Peyer's patch (tissue), 4 donors: ENCODE measurements at regions not wholly inside any gene's neighbourhood (a gene's known extent, or its start where the extent isn't known, plus 50 kb on each side); places are given as distances from the start of the nearest gene placed in this dataset.

Experiments used
- DNase-seq, 3 donors: peaks; one replicate each; pipeline ENCODE4 v3.0.0-alpha.2; 2017 to 2019
- H3K27ac ChIP-seq, 4 donors: fragments of 200-600 bp; sonication (generic); one replicate each; pipeline ENCODE4 v1.5.1; 2016 to 2019
- H3K27me3 ChIP-seq, 2 donors: fragments of 200-600 bp; sonication (generic); one replicate each; pipeline ENCODE4 v1.5.1; 2019
- H3K36me3 ChIP-seq, 3 donors: fragments of 200-600 bp; sonication (generic); one replicate each; pipeline ENCODE4 v1.5.1; 2016 to 2019
- H3K4me1 ChIP-seq, 4 donors: fragments of 200-600 bp; sonication (generic); one replicate each; pipeline ENCODE4 v1.5.1; 2016 to 2019
- H3K4me3 ChIP-seq, 4 donors: fragments of 200-600 bp; sonication (generic); 1 replicate in 3 of 4; 2 replicates in 1 of 4; pipeline ENCODE4 v1.5.1; 2016 to 2019; ENCODE audit warnings: mild to moderate bottlenecking in 1 of 4
- H3K9me3 ChIP-seq, 4 donors: fragments of 200-600 bp; sonication (generic); one replicate each; pipeline ENCODE4 v1.5.1; 2016 to 2019; ENCODE audit warnings: mild to moderate bottlenecking in 1 of 4
- CTCF ChIP-seq, 6 experiments: fragments of 450-650 bp in 4 of 6; fragments of 200-600 bp in 2 of 6; sonication (generic) in 1 of 6; IDR thresholded peaks; one replicate each; pipeline ENCODE4 v1.5.1; 2017 to 2019; ENCODE audit warnings: antibody characterized with exemption in 6 of 6, mild to moderate bottlenecking in 3 of 6, moderate library complexity in 1 of 6
- POLR2A ChIP-seq, 2 donors: fragments of 450-650 bp; IDR thresholded peaks; one replicate each; pipeline ENCODE4 v1.5.1; 2017; ENCODE audit warnings: antibody characterized with exemption in 2 of 2, mild to moderate bottlenecking in 2 of 2, moderate library complexity in 2 of 2

- Histone ChIP-seq H3K27ac (no peak overlapping the region), H3K4me3 (no peak overlapping the region), H3K9me3 (no peaks in the 10 kb centered on the region), H3K4me1 (no peaks in the 10 kb centered on the region), H3K36me3 (no peaks in the 10 kb centered on the region), H3K27me3 (no peaks in the 10 kb centered on the region)
- TF ChIP-seq CTCF (IDR thresholded peaks at IDR 0.05) (no peak), POLR2A (IDR thresholded peaks at IDR 0.05) (no peak)
- no peak for DNase-seq
Observed at GRCh38 chrX:42077675-42078074, 154.3 kb upstream of the CASK start.

GRCh38 chrX:42075032-42075431, 151.7 kb upstream of the CASK start:
- no peaks in the 10 kb centered on the region for H3K9me3 ChIP-seq
- no peaks in the 10 kb centered on the region for H3K27me3 ChIP-seq
- H3K4me3 ChIP-seq = no peak overlapping the region
- no peak overlapping the region for H3K27ac ChIP-seq
- no peaks in the 10 kb centered on the region for H3K36me3 ChIP-seq
- no peak for DNase-seq
- no peaks in the 10 kb centered on the region for H3K4me1 ChIP-seq
- TF ChIP-seq POLR2A (IDR thresholded peaks at IDR 0.05) = no peak
- TF ChIP-seq CTCF (IDR thresholded peaks at IDR 0.05) = no peak

GRCh38 chrX:42073448-42073847, 150.1 kb upstream of the CASK start:
- Histone ChIP-seq H3K27me3 (no peaks in the 10 kb centered on the region), H3K4me3 (no peak overlapping the region), H3K4me1 (no peaks in the 10 kb centered on the region), H3K36me3 (no peaks in the 10 kb centered on the region), H3K9me3 (no peaks in the 10 kb centered on the region), H3K27ac (no peak overlapping the region)
- TF ChIP-seq CTCF (IDR thresholded peaks at IDR 0.05) = no peak
- TF ChIP-seq POLR2A (IDR thresholded peaks at IDR 0.05) = no peak
- DNase-seq = no peak

GRCh38 chrX:42070866-42071265, 147.5 kb upstream of the CASK start:
- TF ChIP-seq CTCF (IDR thresholded peaks at IDR 0.05) (no peak), POLR2A (IDR thresholded peaks at IDR 0.05) (no peak)
- Histone ChIP-seq H3K4me1 (no peaks in the 10 kb centered on the region), H3K36me3 (no peaks in the 10 kb centered on the region), H3K27ac (no peak overlapping the region), H3K4me3 (no peak overlapping the region), H3K9me3 (no peaks in the 10 kb centered on the region), H3K27me3 (no peaks in the 10 kb centered on the region)
- no peak for DNase-seq

- no peaks in the 10 kb centered on the region for H3K36me3 ChIP-seq
- H3K9me3 ChIP-seq = no peaks in the 10 kb centered on the region
- H3K27me3 ChIP-seq = no peaks in the 10 kb centered on the region
- no peak overlapping the region for H3K27ac ChIP-seq
- TF ChIP-seq CTCF (IDR thresholded peaks at IDR 0.05) (no peak), POLR2A (IDR thresholded peaks at IDR 0.05) (no peak)
- no peaks in the 10 kb centered on the region for H3K4me1 ChIP-seq
- H3K4me3 ChIP-seq = no peak overlapping the region
- DNase-seq = no peak
Observed at GRCh38 chrX:42054256-42054655, 130.9 kb upstream of the CASK start.

GRCh38 chrX:42050345-42050744, 127.0 kb upstream of the CASK start:
- Histone ChIP-seq H3K4me1 (no peaks in the 10 kb centered on the region), H3K36me3 (no peaks in the 10 kb centered on the region), H3K4me3 (no peak overlapping the region), H3K27me3 (no peaks in the 10 kb centered on the region), H3K27ac (no peak overlapping the region), H3K9me3 (no peaks in the 10 kb centered on the region)
- no peak for DNase-seq
- no peak for TF ChIP-seq POLR2A (IDR thresholded peaks at IDR 0.05)
- no peak for TF ChIP-seq CTCF (IDR thresholded peaks at IDR 0.05)
